ENCODE measurements at regions not wholly inside any gene's neighbourhood (a gene's known extent, or its start where the extent isn't known, plus 50 kb on each side); places are given as distances from the start of the nearest gene placed in this dataset.

DNA sequence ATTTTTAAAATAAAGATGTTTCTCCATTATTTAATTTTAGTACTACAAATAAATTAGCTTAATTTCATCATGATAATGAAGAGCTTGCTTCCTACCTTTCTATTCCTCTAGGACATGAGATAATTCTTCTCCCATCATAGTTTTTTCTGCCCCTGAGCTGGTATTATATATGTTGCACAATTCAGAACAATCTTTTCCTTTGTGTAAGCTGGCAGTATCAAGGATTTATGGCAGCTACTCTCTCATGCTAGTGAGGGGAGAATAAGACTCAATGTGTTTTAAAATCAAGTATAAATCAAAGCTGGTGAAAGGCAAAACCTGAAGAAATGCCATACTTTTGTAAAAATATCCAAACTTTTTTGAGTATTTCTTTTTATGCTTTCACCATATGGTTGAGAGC is 1405.3 kb downstream of the SI start:
- Histone ChIP-seq H3K27ac (no peak overlapping the region), H3K79me2 (no peaks in the 10 kb centered on the region), H3K9me2 (replicated peaks; ENCODE audit: insufficient read depth) (no peaks in the 10 kb centered on the region), H3K27me3 (no peaks in the 10 kb centered on the region), H3K4me3 (no peak overlapping the region), H4K20me1 (ENCODE audit: insufficient read depth, poor library complexity, severe bottlenecking) (no peaks in the 10 kb centered on the region), H2AFZ (no peak overlapping the region), H3K4me1 (ENCODE audit: insufficient read depth) (no peaks in the 10 kb centered on the region), H3K36me3 (replicated peaks; ENCODE audit: insufficient read depth, low read depth) (no peaks in the 10 kb centered on the region), H3K9me3 (ENCODE audit: low read depth) (no peaks in the 10 kb centered on the region), H3K4me2 (no peak overlapping the region)
- TF ChIP-seq EZH2phosphoT487 (IDR thresholded peaks at IDR 0.05; ENCODE audit: low read depth, severe bottlenecking, unreplicated experiment) (no peak), EZH2 (IDR thresholded peaks at IDR 0.05; ENCODE audit: borderline replicate concordance) (no peak)
- TF ChIP-seq, protein P1, sequence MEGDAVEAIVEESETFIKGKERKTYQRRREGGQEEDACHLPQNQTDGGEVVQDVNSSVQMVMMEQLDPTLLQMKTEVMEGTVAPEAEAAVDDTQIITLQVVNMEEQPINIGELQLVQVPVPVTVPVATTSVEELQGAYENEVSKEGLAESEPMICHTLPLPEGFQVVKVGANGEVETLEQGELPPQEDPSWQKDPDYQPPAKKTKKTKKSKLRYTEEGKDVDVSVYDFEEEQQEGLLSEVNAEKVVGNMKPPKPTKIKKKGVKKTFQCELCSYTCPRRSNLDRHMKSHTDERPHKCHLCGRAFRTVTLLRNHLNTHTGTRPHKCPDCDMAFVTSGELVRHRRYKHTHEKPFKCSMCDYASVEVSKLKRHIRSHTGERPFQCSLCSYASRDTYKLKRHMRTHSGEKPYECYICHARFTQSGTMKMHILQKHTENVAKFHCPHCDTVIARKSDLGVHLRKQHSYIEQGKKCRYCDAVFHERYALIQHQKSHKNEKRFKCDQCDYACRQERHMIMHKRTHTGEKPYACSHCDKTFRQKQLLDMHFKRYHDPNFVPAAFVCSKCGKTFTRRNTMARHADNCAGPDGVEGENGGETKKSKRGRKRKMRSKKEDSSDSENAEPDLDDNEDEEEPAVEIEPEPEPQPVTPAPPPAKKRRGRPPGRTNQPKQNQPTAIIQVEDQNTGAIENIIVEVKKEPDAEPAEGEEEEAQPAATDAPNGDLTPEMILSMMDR (IDR thresholded peaks at IDR 0.05; ENCODE audit: poor library complexity), result no peak
- DNase-seq (ENCODE audit: low spot score), result no peak

DNA sequence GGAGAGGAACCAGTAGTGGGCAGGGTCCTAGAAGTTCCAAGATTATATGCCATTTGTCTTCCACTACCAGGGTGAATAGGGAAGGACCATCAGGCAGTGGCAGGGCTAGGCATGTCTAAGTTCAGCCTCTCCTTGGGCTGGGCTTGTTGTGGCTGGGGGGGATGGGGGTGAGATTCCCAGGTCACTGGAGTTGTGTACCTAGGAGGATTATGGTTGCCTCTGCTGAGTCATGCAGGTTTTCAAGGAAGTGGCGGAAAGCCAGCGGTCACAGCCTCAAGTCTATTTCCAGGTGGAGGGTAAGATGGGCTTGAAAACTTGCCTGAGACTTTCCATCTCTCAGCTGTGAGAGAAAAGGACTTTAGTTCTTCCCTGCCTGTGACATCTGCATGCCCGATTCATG is 1407.1 kb downstream of the SI start:
- H3K4me2 ChIP-seq, result no peak overlapping the region
- DNase-seq (ENCODE audit: low spot score), result no peak
- H3K4me3 ChIP-seq, result no peak overlapping the region
- no peaks in the 10 kb centered on the region for H3K79me2 ChIP-seq
- H2AFZ ChIP-seq, result no peak overlapping the region
- 98% methylated on average over 3 of the region's 3 CpGs for WGBS (ENCODE audit: low lambda C conversion rate, missing lambda C conversion rate)
- H3K9me3 ChIP-seq (ENCODE audit: low read depth), result no peaks in the 10 kb centered on the region
- H3K27ac ChIP-seq, result no peak overlapping the region
- H3K4me1 ChIP-seq (ENCODE audit: insufficient read depth), result no peaks in the 10 kb centered on the region
- TF ChIP-seq EZH2 (IDR thresholded peaks at IDR 0.05; ENCODE audit: borderline replicate concordance), result no peak
- TF ChIP-seq EZH2phosphoT487 (IDR thresholded peaks at IDR 0.05; ENCODE audit: low read depth, severe bottlenecking, unreplicated experiment), result no peak
- TF ChIP-seq, protein P1 (IDR thresholded peaks at IDR 0.05; ENCODE audit: poor library complexity), result no peak
- H3K27me3 ChIP-seq, result no peaks in the 10 kb centered on the region
- no peaks in the 10 kb centered on the region for H3K9me2 ChIP-seq (replicated peaks; ENCODE audit: insufficient read depth)
- H4K20me1 ChIP-seq (ENCODE audit: insufficient read depth, poor library complexity, severe bottlenecking), result no peaks in the 10 kb centered on the region
- H3K36me3 ChIP-seq (replicated peaks; ENCODE audit: insufficient read depth, low read depth), result no peaks in the 10 kb centered on the region

DNA sequence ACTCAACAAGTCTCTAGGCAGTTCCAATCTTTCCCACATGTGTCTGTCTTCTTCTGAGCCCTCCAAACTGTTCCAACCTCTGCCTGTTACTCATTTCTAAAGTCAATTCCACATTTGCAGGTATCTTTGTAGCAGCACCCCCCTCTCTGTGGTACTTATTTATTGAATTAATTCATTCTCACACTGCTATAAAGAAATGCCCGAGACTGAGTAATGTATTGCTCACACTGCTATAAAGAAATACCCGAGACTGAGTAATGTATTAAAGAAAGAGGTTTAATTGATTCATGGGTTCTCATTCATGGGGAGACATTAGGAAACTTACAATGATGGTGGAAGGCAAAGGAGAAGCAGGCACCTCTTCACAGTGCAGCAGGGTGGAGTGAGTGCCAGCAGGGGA is 1413.8 kb downstream of the SI start:
- Histone ChIP-seq H3K36me3 (replicated peaks; ENCODE audit: insufficient read depth, low read depth) (no peaks in the 10 kb centered on the region), H3K9me2 (replicated peaks; ENCODE audit: insufficient read depth) (no peaks in the 10 kb centered on the region), H3K4me2 (no peak overlapping the region), H3K4me1 (ENCODE audit: insufficient read depth) (no peaks in the 10 kb centered on the region), H3K27me3 (no peaks in the 10 kb centered on the region), H3K4me3 (no peak overlapping the region), H3K27ac (no peak overlapping the region), H4K20me1 (ENCODE audit: insufficient read depth, poor library complexity, severe bottlenecking) (no peaks in the 10 kb centered on the region), H3K79me2 (no peaks in the 10 kb centered on the region), H2AFZ (no peak overlapping the region), H3K9me3 (ENCODE audit: low read depth) (no peaks in the 10 kb centered on the region)
- WGBS (ENCODE audit: low lambda C conversion rate, missing lambda C conversion rate), result 83% methylated on average over 2 of the region's 2 CpGs
- no peak for TF ChIP-seq EZH2 (IDR thresholded peaks at IDR 0.05; ENCODE audit: borderline replicate concordance)
- TF ChIP-seq, protein P1 (IDR thresholded peaks at IDR 0.05; ENCODE audit: poor library complexity), result no peak
- no peak for TF ChIP-seq EZH2phosphoT487 (IDR thresholded peaks at IDR 0.05; ENCODE audit: low read depth, severe bottlenecking, unreplicated experiment)
- no peak for DNase-seq (ENCODE audit: low spot score)

DNA sequence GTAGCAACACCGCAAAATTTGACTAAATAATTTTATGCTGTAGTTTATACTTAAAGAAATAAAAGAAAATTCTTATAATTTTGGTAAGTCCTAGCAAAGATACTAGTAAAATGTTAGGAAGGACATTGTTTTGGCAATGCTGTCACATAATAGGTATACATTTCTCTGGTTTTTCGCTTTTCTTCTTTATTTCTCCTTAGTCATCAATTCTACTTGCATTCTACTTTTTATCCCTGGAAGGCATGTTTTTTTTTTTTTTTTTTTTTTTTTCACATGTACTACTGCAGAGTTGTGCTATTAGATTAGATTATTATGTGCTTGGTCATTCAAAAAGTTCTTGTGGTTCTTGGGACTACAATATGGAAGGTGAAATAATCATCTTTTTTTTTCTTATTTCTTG is 1421.2 kb downstream of the SI start:
- H3K4me3 ChIP-seq, result no peak overlapping the region
- no peaks in the 10 kb centered on the region for H3K79me2 ChIP-seq
- no peaks in the 10 kb centered on the region for H3K9me2 ChIP-seq (replicated peaks; ENCODE audit: insufficient read depth)
- no peak overlapping the region for H2AFZ ChIP-seq
- H3K27me3 ChIP-seq, result no peaks in the 10 kb centered on the region
- no peaks in the 10 kb centered on the region for H3K9me3 ChIP-seq (ENCODE audit: low read depth)
- H3K27ac ChIP-seq, result no peak overlapping the region
- TF ChIP-seq EZH2 (IDR thresholded peaks at IDR 0.05; ENCODE audit: borderline replicate concordance) (no peak), EZH2phosphoT487 (IDR thresholded peaks at IDR 0.05; ENCODE audit: low read depth, severe bottlenecking, unreplicated experiment) (no peak)
- 95% methylated on average over 2 of the region's 2 CpGs for WGBS (ENCODE audit: low lambda C conversion rate, missing lambda C conversion rate)
- no peaks in the 10 kb centered on the region for H3K36me3 ChIP-seq (replicated peaks; ENCODE audit: insufficient read depth, low read depth)
- no peak for DNase-seq (ENCODE audit: low spot score)
- no peaks in the 10 kb centered on the region for H3K4me1 ChIP-seq (ENCODE audit: insufficient read depth)
- H4K20me1 ChIP-seq (ENCODE audit: insufficient read depth, poor library complexity, severe bottlenecking), result no peaks in the 10 kb centered on the region
- H3K4me2 ChIP-seq, result no peak overlapping the region

Data from hepatocyte (in vitro differentiated cells).